ENCODE measurements at regions not wholly inside any gene's neighbourhood (a gene's known extent, or its start where the extent isn't known, plus 50 kb on each side); places are given as distances from the start of the nearest gene placed in this dataset.

DNA sequence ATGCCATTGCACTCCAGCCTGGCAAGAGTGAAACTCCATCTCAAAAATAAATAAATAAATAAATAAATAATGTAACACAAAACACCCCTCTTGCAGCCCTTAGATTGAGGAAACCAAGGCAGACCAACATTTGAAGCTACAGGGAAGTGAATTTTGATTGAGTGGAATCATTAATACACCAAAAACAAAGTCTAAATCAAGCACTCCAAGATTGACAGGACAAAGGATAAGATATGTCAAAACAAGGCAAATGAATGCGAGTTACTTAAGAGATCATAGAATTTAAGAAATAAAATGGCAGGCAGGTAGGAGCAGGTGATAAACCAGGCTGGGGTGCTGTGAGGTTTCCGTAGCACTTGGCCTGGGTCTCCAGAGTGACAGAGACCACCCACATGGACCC, 54.9 kb upstream of the RAB12 start:
- Mint-ChIP-seq H3K36me3 (no peaks in the 10 kb centered on the region), H3K4me3 (no peak overlapping the region), H3K9me3 (no peaks in the 10 kb centered on the region), H3K27me3 (ENCODE audit: low read depth) (no peaks in the 10 kb centered on the region), H3K4me1 (peaks cover 17% of the 10 kb centered on the region), H3K27ac (0 out of 2 replicates have a peak overlapping the region, but pooled peaks have one; percentile 26)
- ChIA-PET POLR2A (interaction anchor here (0.6 kb wide), 1 partner anchor 390 kb away, joined by 4 read pairs; no protein-coding TSS in a partner anchor), CTCF (no interaction called here)
- TF ChIP-seq PRRX2 (CRISPR knock-in tag; IDR thresholded peaks at IDR 0.05): no peak
- TF ChIP-seq AR (CRISPR knock-in tag; IDR thresholded peaks at IDR 0.05): no peak
- TF ChIP-seq SP1 (CRISPR knock-in tag; conservative IDR thresholded peaks at IDR 0.05): no peak
- TF ChIP-seq TP53 (CRISPR knock-in tag; IDR thresholded peaks at IDR 0.05): no peak
- TF ChIP-seq TEAD4 (CRISPR knock-in tag; IDR thresholded peaks at IDR 0.05): no peak
- no peak for TF ChIP-seq FOXK1 (CRISPR knock-in tag; IDR thresholded peaks at IDR 0.05)
- no peak for ATAC-seq
- no peak for DNase-seq (ENCODE audit: low spot score)

- DNase-seq (ENCODE audit: low spot score) (no peak), ATAC-seq (no peak)
- ChIA-PET CTCF (interaction anchor here (1.2 kb wide), 1 partner anchor 53 kb away, joined by 6 read pairs; the partner anchor contains the start of gene RAB12), POLR2A (no interaction called here)
- H3K4me3 Mint-ChIP-seq: no peak overlapping the region
- no peak overlapping the region for H3K27ac Mint-ChIP-seq
- peaks cover 16% of the 10 kb centered on the region for H3K4me1 Mint-ChIP-seq
- no peak for TF ChIP-seq ARID4B (CRISPR knock-in tag; IDR thresholded peaks at IDR 0.05; ENCODE audit: borderline replicate concordance)
- no peak for TF ChIP-seq JAZF1 (CRISPR knock-in tag; IDR thresholded peaks at IDR 0.05)
- no peak for TF ChIP-seq TCF7 (CRISPR knock-in tag; IDR thresholded peaks at IDR 0.05; ENCODE audit: low read depth)
- no peaks in the 10 kb centered on the region for H3K27me3 Mint-ChIP-seq (ENCODE audit: low read depth)
- H3K9me3 Mint-ChIP-seq: no peaks in the 10 kb centered on the region
- no peaks in the 10 kb centered on the region for H3K36me3 Mint-ChIP-seq
These were observed 52.8 kb upstream of the RAB12 start for GRCh38 chr18:8556424-8556823.
